GM18499 (cell line): ENCODE measurements at regions not wholly inside any gene's neighbourhood (a gene's known extent, or its start where the extent isn't known, plus 50 kb on each side); places are given as distances from the start of the nearest gene placed in this dataset.

Source experiments
- ATAC-seq: cut with Tn5 transposase; IDR thresholded peaks from one replicate; pipeline ENCODE4 v1.9.1; 2021; ENCODE audit warnings: moderate number of reproducible peaks; ENCODE audit not compliant: insufficient read depth, unreplicated experiment

DNA sequence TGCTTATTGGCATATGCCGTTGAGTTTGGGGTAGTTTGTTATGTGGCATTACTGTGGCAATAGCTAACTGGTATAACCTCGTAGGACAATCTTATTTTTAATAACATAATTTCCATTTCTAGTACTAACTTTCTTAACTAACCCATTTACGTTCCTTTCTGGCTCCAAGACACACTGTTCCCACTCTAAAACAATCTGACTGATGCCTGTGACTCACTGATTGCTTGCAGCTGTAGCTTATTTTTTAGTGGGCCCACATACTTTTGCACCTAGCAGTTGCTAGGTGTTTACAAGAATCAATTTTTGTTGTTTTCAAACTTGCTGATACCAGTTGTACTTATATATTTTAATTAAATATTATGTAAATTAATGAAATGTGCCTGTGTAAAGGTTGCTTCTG lies 52.2 kb downstream of the FAT3 start:
- no peak for ATAC-seq

DNA sequence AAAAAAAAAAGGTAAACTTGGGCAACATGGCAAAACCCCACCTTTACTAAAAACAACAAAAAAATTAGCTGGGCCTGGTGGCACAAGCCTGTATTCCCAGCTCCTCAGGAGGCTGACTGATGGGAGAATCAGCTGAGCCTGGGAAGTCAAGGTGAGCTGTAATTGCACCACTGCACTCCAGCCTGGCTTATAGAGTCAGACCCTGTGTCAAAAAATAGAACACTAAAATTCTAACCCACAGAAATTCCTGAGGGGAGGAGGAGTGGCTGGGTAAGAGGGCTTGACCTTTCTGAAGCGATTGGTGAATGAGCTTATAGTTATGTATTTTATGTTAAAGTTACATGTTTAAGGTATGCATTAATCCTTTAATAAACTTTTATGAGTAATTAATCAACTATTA lies 53.3 kb downstream of the FAT3 start:
- no peak for ATAC-seq

DNA sequence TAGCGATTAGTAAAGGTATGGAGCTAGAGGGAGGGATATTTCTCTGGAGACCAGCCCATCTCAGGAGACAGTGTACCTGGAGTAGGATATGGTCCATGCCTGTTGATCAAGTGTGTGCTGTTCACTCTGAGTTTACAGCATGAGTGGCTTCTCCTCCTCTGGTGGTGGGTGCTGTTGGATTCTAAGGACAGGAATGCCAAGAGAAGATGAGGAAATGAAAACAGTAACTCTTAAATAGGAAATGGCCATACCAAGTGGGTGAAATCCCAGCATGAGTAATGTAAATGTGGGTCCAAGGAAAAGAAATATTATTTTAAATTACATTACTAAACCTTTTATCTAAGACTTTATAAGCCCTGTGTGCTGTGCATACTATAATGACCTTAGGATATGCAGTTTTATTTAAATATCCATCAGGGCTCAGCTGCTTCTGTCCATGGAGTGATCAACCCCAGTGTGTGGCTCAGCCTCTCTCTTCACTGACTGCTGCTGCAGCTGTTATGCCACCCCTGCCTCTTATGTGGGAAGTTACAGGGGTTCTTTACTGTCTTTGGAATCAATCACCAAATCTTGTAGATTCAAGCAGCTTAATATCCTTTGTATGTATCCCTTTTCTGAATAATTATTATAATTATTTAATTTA lies 54.3 kb downstream of the FAT3 start:
- no peak for ATAC-seq

GRCh38 chr11:92284107-92284506 lies 59.5 kb downstream of the FAT3 start:
- no peak for ATAC-seq

DNA sequence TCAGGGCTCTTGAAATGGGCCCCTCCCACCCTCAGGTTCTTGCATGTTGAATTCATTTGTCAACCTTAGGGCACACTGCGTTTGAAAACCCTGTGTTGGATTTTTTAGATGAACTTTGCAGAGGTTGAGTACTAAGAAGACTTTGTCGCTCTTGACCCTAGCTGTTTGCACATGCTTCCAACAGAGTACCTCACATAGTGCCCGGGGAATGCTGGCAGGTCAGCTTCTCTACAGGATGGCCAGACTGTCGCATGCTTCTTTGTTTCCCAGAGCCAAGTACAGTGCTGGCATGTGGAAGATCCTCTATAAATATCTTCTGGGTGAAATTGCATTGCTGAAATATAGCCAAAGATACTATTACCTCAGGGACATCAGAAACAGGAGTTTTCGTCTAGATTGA lies 59.9 kb downstream of the FAT3 start:
- ATAC-seq, result no peak

GRCh38 chr11:92285776-92286175 lies 61.2 kb downstream of the FAT3 start:
- no peak for ATAC-seq

DNA sequence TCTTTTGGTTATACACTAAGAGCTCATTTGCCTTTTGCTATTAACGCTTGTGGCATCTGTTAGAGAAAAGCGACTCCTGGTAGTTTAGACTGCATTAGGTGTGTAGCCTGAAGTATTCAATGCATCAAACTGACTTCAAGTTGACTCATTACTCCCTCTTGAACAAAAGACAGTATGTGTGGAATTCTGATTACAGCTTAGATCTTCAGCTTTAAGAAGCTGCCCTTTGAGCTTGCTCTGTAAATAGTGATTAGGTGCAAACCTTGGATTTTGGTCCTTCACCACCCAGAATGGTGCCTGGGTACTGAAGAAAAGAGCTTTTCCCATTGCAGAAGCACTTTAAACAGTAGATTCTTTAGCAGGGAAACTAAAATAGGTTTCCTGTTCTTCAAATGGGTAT lies 62.1 kb downstream of the FAT3 start:
- no peak for ATAC-seq

DNA sequence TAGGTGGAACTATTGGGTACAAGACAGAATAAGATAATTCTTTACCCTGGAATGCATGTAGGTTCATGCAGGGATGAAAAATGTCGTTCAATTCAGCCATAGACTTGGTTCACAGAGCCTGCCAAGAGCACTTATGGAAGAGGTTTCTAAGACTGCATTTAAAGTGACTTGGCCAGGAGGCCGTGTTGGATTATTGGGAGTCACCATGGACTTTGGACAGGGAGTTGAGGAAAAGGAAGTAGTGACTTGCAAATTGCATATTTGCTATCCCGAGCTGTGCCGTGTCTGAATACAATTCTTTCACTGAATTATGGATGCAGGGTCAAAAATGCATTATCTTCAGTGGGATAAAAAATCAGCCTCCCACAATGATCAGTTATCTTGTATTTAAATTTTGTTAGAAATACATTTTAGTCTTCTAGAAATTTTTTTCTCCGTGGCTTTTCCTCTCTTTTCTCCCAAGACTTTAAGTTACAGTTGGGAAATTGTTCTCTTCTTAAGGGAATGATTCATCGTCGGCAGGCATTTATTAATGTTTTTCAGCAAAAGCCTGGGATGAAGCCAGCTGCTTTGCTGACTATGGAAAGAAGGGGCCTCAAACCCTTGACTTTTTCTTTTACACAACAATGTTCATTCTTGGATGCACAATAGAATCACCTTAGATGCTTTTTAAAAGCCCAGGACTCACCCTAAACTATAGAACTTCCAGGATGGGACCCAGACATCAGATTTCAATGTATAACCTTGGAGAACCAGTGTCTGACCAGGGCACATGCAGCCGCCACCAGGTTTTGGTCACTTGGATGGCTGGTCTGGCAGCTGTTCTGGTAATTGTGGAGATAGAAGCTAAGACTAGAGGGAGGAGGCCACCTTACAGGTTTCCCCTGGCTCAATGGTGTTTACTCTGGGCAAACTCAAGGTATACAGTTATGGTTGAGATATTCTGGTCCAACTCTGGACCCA lies 70.8 kb downstream of the FAT3 start:
- ATAC-seq, result no peak

- ATAC-seq, result no peak
Measured at GRCh38 chr11:92296138-92296515, 71.5 kb downstream of the FAT3 start.

DNA sequence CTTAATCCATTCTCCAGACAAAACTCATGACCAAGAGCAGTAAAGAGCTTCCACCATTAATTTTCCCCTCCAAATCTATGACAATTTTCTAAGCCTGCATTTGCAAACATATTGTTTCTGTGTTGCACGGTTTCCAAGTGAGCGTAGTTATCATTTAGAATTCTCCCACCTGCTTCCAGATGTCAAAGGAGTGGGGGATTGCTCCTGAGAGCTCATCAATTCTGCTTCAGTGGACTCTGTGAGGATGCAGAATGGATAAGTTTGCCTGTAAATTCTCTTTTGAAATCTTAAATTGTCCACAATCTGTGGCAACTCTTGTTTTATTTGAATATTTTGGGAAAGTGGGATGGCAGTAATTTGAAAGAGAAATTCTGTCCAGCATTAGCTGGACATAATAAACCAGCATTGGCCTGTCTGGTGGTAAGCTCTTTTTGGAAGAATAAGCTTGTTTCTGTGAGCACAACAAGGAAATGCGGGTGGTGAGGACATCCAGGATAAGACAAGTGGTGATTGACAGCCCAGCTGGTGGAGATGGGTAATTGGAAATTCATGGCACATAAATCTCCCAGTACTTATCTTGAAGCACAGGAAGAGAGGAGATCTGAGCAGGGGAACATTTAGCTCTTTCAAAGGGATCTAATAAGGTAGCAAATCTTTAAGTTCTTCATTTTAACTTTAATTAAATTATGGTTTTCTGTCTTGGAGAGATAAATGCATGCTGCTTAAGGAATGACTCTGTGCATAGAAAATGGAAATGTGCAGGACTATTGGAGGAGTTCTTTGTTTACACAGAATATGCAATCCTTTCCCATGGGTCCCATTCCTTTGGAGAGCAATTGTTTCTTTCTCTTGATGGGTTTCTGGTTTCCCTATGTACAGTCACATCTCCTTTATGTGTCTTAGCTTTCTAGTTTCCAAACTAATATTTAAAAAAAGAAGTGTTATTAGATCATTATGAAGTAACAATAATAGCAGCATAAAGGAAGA lies 73.2 kb downstream of the FAT3 start:
- no peak for ATAC-seq

GRCh38 chr11:92300876-92301275 lies 76.3 kb downstream of the FAT3 start:
- no peak for ATAC-seq

DNA sequence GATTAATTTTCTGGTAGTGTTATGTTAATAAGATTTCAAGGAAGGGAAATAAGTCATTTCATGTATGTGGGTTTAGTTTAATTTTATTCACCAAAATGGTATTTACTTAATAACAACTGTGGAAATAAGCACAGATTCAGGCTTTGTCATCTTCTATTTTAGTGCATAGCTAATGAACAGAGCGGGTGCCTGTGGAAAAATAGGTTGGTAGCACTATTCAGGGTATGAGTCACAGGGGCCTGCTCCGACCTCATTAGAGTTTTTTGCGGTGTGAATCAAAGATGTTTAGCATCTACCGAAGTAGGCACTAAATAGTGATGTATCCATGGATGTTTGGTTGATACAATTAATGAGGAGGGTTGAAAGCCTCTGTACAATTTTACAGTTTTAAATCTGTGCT lies 78.2 kb downstream of the FAT3 start:
- no peak for ATAC-seq

- ATAC-seq, result no peak
Measured at GRCh38 chr11:92304271-92304670, 79.7 kb downstream of the FAT3 start.

DNA sequence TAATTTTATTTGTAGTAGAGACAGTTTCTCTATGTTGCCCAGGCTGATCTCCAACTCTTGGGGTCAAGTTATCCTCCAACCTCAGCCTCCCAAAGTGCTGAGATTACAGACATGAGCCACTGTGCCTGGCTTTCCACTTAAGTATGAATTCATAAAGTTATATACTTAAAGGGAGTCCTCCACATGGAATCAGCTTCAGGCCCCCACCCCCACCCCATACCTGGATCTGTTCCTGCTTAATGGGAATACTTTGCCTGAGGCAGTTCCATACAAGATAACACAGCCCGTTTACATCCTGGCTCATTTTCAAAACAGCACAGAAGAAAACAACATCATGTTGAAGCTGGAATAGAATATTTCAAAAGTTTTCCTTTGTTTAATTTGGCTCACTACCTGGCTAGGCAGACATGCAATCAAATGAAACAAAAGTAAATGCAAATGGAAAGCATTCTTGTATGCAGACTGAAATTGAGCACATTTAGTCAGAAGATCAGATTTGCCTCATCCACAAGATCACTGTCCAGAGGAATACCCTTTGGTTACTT lies 82.4 kb downstream of the FAT3 start:
- ATAC-seq, result no peak

DNA sequence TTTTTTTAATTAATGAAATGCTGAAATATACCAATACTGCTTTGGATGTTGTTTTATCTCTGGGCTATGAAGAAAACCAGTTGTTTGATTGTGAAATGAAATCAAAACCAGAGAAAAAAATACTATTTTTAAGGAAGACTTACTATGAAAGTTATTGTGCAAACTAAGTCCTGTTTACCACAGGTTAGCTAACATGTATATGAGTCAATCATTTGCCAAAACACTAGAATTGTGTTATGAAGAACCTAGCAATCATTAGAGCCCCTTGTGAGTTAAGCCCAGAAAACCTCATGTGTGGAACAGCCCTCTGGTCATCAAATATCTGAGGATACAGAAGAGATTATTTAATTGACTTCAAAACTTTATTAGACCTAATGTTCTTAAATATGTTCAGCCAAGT lies 83.7 kb downstream of the FAT3 start:
- ATAC-seq, result no peak

- no peak for ATAC-seq
Measured at GRCh38 chr11:92311616-92312449, 87.2 kb downstream of the FAT3 start.

DNA sequence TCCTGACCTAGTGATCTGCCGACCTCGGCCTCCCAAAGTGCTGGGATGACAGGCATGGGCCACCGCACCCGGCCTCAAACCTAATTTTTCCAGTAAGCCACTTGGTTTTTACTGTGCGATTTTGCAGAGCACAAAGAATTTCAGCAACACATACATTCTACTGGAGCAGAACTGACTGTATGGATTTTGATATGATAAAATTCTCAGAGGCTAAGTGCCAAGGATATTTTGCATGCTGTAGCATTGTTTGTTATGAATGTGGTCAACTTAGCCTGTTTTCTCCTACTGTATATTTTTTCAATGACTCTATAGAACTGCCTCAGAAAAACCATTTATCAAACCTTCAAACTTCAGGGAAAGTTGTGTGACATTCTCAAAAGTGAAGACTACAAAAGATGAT lies 89.2 kb downstream of the FAT3 start:
- ATAC-seq, result no peak

GRCh38 chr11:92314499-92314898 lies 89.9 kb downstream of the FAT3 start:
- no peak for ATAC-seq

- no peak for ATAC-seq
Measured at GRCh38 chr11:92316106-92316809, 91.6 kb downstream of the FAT3 start.
